Astrocyte (in vitro differentiated cells and primary cell): ENCODE measurements at regions not wholly inside any gene's neighbourhood (a gene's known extent, or its start where the extent isn't known, plus 50 kb on each side); places are given as distances from the start of the nearest gene placed in this dataset.

ENCODE experiments used
- EZH2 ChIP-seq: IDR thresholded peaks from 2 replicates; pipeline ENCODE4 v1.6.1; 2012; ENCODE audit warnings: mild to moderate bottlenecking, low read length, inconsistent platforms; ENCODE audit not compliant: insufficient read depth
- TF ChIP-seq, protein P1 (sequence below): IDR thresholded peaks from 2 replicates; pipeline ENCODE4 v1.5.1; 2011; ENCODE audit warnings: low read depth, mild to moderate bottlenecking, inconsistent platforms, low read length, moderate library complexity; ENCODE audit not compliant: insufficient read depth

DNA sequence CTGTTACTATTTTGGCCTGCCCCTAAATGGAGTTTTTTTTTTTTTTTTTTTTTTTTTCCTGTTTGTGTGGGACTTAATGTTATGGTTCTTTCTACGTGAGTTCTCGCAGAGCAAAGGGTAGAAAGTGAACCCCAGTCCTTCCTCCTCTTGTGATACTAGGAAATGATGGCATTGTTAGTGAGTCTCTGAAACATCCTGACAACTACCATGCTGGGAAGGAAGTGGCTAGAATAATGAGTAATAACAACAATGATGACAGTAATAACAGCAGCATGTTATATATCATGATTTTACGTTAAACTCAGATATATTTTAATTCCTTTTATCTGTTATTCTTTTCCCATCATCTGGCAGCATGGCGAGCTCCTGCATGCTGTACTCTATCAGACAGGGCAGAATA, 216.2 kb upstream of the LINC00305 start:
- no peak for TF ChIP-seq EZH2
- TF ChIP-seq, protein P1, sequence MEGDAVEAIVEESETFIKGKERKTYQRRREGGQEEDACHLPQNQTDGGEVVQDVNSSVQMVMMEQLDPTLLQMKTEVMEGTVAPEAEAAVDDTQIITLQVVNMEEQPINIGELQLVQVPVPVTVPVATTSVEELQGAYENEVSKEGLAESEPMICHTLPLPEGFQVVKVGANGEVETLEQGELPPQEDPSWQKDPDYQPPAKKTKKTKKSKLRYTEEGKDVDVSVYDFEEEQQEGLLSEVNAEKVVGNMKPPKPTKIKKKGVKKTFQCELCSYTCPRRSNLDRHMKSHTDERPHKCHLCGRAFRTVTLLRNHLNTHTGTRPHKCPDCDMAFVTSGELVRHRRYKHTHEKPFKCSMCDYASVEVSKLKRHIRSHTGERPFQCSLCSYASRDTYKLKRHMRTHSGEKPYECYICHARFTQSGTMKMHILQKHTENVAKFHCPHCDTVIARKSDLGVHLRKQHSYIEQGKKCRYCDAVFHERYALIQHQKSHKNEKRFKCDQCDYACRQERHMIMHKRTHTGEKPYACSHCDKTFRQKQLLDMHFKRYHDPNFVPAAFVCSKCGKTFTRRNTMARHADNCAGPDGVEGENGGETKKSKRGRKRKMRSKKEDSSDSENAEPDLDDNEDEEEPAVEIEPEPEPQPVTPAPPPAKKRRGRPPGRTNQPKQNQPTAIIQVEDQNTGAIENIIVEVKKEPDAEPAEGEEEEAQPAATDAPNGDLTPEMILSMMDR = no peak
